ENCODE measurements at regions not wholly inside any gene's neighbourhood (a gene's known extent, or its start where the extent isn't known, plus 50 kb on each side); places are given as distances from the start of the nearest gene placed in this dataset.

GRCh38 chr20:60202046-60202445 is 243.8 kb downstream of the CDH26 start:
- DNase-seq (ENCODE audit: low read depth): no peak
- no peak for TF ChIP-seq CTCF (IDR thresholded peaks at IDR 0.05; ENCODE audit: control insufficient read depth, insufficient read depth, low read depth, low read length, missing control alignments)
- H3K4me3 ChIP-seq (ENCODE audit: control insufficient read depth, low read depth, low read length): no peak overlapping the region

GRCh38 chr20:60203451-60203850 is 245.2 kb downstream of the CDH26 start:
- DNase-seq (ENCODE audit: low read depth): no peak
- peak; percentile 2 for TF ChIP-seq CTCF (IDR thresholded peaks at IDR 0.05; ENCODE audit: control insufficient read depth, insufficient read depth, low read depth, low read length, missing control alignments)
- no peak overlapping the region for H3K4me3 ChIP-seq (ENCODE audit: control insufficient read depth, low read depth, low read length)

GRCh38 chr20:60204601-60205000 is 246.4 kb downstream of the CDH26 start:
- TF ChIP-seq CTCF (IDR thresholded peaks at IDR 0.05; ENCODE audit: control insufficient read depth, insufficient read depth, low read depth, low read length, missing control alignments): no peak
- no peak overlapping the region for H3K4me3 ChIP-seq (ENCODE audit: control insufficient read depth, low read depth, low read length)
- no peak for DNase-seq (ENCODE audit: low read depth)

- H3K4me3 ChIP-seq (ENCODE audit: control insufficient read depth, low read depth, low read length): no peak overlapping the region
- DNase-seq (ENCODE audit: low read depth): no peak
- TF ChIP-seq CTCF (IDR thresholded peaks at IDR 0.05; ENCODE audit: control insufficient read depth, insufficient read depth, low read depth, low read length, missing control alignments): peak; percentile 67
Observed at GRCh38 chr20:60206259-60206658, 248.0 kb downstream of the CDH26 start.

GRCh38 chr20:60209048-60209447 is 250.8 kb downstream of the CDH26 start:
- no peak for DNase-seq (ENCODE audit: low read depth)
- TF ChIP-seq CTCF (IDR thresholded peaks at IDR 0.05; ENCODE audit: control insufficient read depth, insufficient read depth, low read depth, low read length, missing control alignments): no peak
- H3K4me3 ChIP-seq (ENCODE audit: control insufficient read depth, low read depth, low read length): no peak overlapping the region

- peak; percentile 97 for TF ChIP-seq CTCF (IDR thresholded peaks at IDR 0.05; ENCODE audit: control insufficient read depth, insufficient read depth, low read depth, low read length, missing control alignments)
- no peak overlapping the region for H3K4me3 ChIP-seq (ENCODE audit: control insufficient read depth, low read depth, low read length)
- DNase-seq (ENCODE audit: low read depth): no peak
Observed at GRCh38 chr20:60210779-60211617, 252.8 kb downstream of the CDH26 start.
